ENCODE measurements at regions not wholly inside any gene's neighbourhood (a gene's known extent, or its start where the extent isn't known, plus 50 kb on each side); places are given as distances from the start of the nearest gene placed in this dataset.

- no peak for ATAC-seq
- in situ Hi-C loops (cut with MboI), result no loop called here
- POLR2A ChIA-PET, result no interaction called here
Measured at GRCh38 chr2:83462881-83463280, 996.2 kb downstream of the SUCLG1 start.

DNA sequence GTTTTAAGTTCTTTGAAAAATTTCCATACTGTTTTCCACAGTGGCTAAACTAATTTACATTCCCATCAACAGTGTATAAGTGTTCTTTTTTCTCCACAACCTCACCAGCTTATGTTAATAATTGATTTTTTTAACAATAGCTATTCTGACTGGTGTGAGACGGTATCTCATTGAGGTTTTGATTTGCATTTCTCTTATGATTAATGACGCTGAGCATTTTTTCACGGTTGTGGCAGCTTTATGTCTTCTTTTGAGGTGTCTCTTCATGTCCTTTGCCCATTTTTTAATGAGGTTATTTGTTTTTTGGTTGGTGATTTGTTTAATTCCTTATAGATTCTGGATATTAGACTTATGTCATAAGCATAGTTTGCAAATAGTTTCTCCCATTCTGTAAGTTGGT lies 997.9 kb downstream of the SUCLG1 start:
- no peak for DNase-seq (ENCODE audit: extremely low read depth in 1 of 4, low spot score in 3 of 4)
- no peak for FAIRE-seq
- Histone ChIP-seq H3K9ac (ENCODE audit: insufficient read depth in 1 of 2, low read depth in 2 of 2, low read length in 2 of 2) (no peak overlapping the region), H3K79me2 (ENCODE audit: control insufficient read depth, insufficient read depth, low read length) (no peaks in the 10 kb centered on the region), H3K4me3 (no peak overlapping the region), H3K27ac (ENCODE audit: extremely low read depth, low read depth, low read length) (no peak overlapping the region), H3K36me3 (ENCODE audit: control insufficient read depth, insufficient read depth, low read length) (no peaks in the 10 kb centered on the region), H3K4me1 (replicated peaks in 1 of 2; ENCODE audit: control insufficient read depth in 2 of 2, insufficient read depth in 2 of 2, low read length in 2 of 2) (no peaks in the 10 kb centered on the region), H2AFZ (ENCODE audit: low read depth, low read length) (no peak overlapping the region), H3K9me3 (replicated peaks; ENCODE audit: control insufficient read depth, insufficient read depth, low read depth, low read length) (no peaks in the 10 kb centered on the region), H3K9me1 (ENCODE audit: control insufficient read depth, insufficient read depth, low read length) (no peaks in the 10 kb centered on the region), H4K20me1 (replicated peaks; ENCODE audit: control insufficient read depth, insufficient read depth, low read length) (no peaks in the 10 kb centered on the region), H3K27me3 (ENCODE audit: control insufficient read depth in 2 of 2, insufficient read depth in 2 of 2, low read length in 2 of 2) (no peaks in the 10 kb centered on the region), H3K4me2 (ENCODE audit: insufficient read depth, low read length) (no peak overlapping the region)
- ATAC-seq, result no peak
- in situ Hi-C loops (cut with MboI), result no loop called here
- 2% methylated on average over 3 of the region's 3 CpGs for WGBS (ENCODE audit: insufficient coverage, low coverage, missing lambda C conversion rate)
- BruUV-seq (replicated peaks), result no TSS peak
- ChIA-PET POLR2A (no interaction called here), CTCF (ENCODE audit: low intra/inter-chr PET ratio) (no interaction called here)
- intact Hi-C loops (cut with micrococcal nuclease), result no loop called here
- no peak for TF ChIP-seq FOXM1 (IDR thresholded peaks at IDR 0.05; ENCODE audit: low read depth)
- TF ChIP-seq FOXM1 (CRISPR knock-in tag; IDR thresholded peaks at IDR 0.05; ENCODE audit: low read depth), result no peak
- no peak for TF ChIP-seq PHF8 (IDR thresholded peaks at IDR 0.05; ENCODE audit: borderline replicate concordance, low read length)
- no peak for TF ChIP-seq SRSF1 (IDR thresholded peaks at IDR 0.05; ENCODE audit: low read depth, low read length)
- no peak for TF ChIP-seq SUPT5H (IDR thresholded peaks at IDR 0.05)
- no peak for TF ChIP-seq SMARCE1 (IDR thresholded peaks at IDR 0.05)
- TF ChIP-seq ZSCAN29 (IDR thresholded peaks at IDR 0.05), result no peak
- TF ChIP-seq LCOR (CRISPR knock-in tag; IDR thresholded peaks at IDR 0.05), result no peak
- no peak for TF ChIP-seq TAF7 (tag; IDR thresholded peaks at IDR 0.05)
- no peak for TF ChIP-seq TEAD4 (IDR thresholded peaks at IDR 0.05; ENCODE audit: low read length)
- no peak for TF ChIP-seq TEAD4 (CRISPR knock-in tag; IDR thresholded peaks at IDR 0.05; ENCODE audit: borderline replicate concordance)

More at GRCh38 chr2:83462881-83463280, 996.2 kb downstream of the SUCLG1 start:
- H2AFZ ChIP-seq (ENCODE audit: low read depth, low read length), result no peak overlapping the region
- no peak for DNase-seq (ENCODE audit: extremely low read depth in 1 of 4, low spot score in 3 of 4)
- intact Hi-C loops (cut with micrococcal nuclease), result no loop called here
- no peak overlapping the region for H3K27ac ChIP-seq (ENCODE audit: extremely low read depth, low read depth, low read length)
- CTCF ChIA-PET (ENCODE audit: low intra/inter-chr PET ratio), result no interaction called here
- no peak for FAIRE-seq
- no peaks in the 10 kb centered on the region for H4K20me1 ChIP-seq (replicated peaks; ENCODE audit: control insufficient read depth, insufficient read depth, low read length)
- H3K9ac ChIP-seq (ENCODE audit: insufficient read depth in 1 of 2, low read depth in 2 of 2, low read length in 2 of 2), result no peak overlapping the region
- no peak overlapping the region for H3K4me3 ChIP-seq
- TF ChIP-seq ATF1 (CRISPR knock-in tag; IDR thresholded peaks at IDR 0.05), result no peak
- no peak for TF ChIP-seq ATF1 (tag; IDR thresholded peaks at IDR 0.05)
- no peaks in the 10 kb centered on the region for H3K4me1 ChIP-seq (replicated peaks in 1 of 2; ENCODE audit: control insufficient read depth in 2 of 2, insufficient read depth in 2 of 2, low read length in 2 of 2)
- H3K9me1 ChIP-seq (ENCODE audit: control insufficient read depth, insufficient read depth, low read length), result no peaks in the 10 kb centered on the region
- no peaks in the 10 kb centered on the region for H3K36me3 ChIP-seq (ENCODE audit: control insufficient read depth, insufficient read depth, low read length)
- BruUV-seq (replicated peaks), result no TSS peak
- H3K4me2 ChIP-seq (ENCODE audit: insufficient read depth, low read length), result no peak overlapping the region
- H3K27me3 ChIP-seq (ENCODE audit: control insufficient read depth in 2 of 2, insufficient read depth in 2 of 2, low read length in 2 of 2), result no peaks in the 10 kb centered on the region
- no peaks in the 10 kb centered on the region for H3K79me2 ChIP-seq (ENCODE audit: control insufficient read depth, insufficient read depth, low read length)
- H3K9me3 ChIP-seq (replicated peaks; ENCODE audit: control insufficient read depth, insufficient read depth, low read depth, low read length), result no peaks in the 10 kb centered on the region
